ENCODE measurements at regions not wholly inside any gene's neighbourhood (a gene's known extent, or its start where the extent isn't known, plus 50 kb on each side); places are given as distances from the start of the nearest gene placed in this dataset.
A peak's percentile ranks its signal among the peaks of the same experiment; 100 is the strongest.

DNA sequence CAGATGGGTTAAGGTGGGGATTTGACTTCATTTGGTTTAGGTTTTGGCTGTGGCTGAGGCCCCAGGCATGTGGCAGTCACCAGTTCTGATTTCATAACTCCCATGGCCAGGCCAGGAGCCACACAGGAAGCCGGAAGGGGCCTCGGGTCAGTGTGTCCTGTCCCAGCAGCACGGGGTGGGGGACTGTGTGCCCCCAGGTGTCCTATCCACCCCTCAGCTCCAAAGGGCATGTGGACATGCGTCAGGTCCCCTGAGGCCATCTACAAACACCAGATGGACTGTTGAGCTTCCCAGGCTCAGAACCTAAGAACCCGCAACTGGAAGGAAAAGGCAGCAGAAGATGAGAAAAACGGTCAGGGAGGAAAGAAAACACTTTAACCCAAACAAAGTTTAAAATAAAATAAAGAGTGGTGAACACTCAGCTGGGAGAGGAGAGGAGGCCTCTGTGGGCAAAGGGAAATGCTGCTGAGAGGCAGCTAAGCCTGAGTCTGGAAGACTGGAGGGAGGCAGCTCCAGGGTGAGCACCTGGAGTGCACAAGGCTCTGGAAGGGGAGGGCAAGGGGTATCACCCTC lies 260.8 kb downstream of the AUH start:
- TF ChIP-seq, protein P1, sequence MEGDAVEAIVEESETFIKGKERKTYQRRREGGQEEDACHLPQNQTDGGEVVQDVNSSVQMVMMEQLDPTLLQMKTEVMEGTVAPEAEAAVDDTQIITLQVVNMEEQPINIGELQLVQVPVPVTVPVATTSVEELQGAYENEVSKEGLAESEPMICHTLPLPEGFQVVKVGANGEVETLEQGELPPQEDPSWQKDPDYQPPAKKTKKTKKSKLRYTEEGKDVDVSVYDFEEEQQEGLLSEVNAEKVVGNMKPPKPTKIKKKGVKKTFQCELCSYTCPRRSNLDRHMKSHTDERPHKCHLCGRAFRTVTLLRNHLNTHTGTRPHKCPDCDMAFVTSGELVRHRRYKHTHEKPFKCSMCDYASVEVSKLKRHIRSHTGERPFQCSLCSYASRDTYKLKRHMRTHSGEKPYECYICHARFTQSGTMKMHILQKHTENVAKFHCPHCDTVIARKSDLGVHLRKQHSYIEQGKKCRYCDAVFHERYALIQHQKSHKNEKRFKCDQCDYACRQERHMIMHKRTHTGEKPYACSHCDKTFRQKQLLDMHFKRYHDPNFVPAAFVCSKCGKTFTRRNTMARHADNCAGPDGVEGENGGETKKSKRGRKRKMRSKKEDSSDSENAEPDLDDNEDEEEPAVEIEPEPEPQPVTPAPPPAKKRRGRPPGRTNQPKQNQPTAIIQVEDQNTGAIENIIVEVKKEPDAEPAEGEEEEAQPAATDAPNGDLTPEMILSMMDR (IDR thresholded peaks at IDR 0.05) = no peak
- TF ChIP-seq POLR2A (IDR thresholded peaks at IDR 0.05) = no peak
- Histone ChIP-seq H3K27me3 (no peaks in the 10 kb centered on the region), H3K4me1 (replicated peaks in 1 of 2) (peaks cover 0 to 18% of the 10 kb centered on the region in 2 donors), H3K27ac (peak overlapping the region in 3 of 5 donors; percentile 21 to 72 (median 68)), H3K36me3 (replicated peaks in 1 of 2) (no peaks in the 10 kb centered on the region), H3K9me3 (replicated peaks in 1 of 3) (no peaks in the 10 kb centered on the region), H3K4me3 (no peak overlapping the region)
- intact Hi-C loops (cut with DNase I) = no loop called here
- DNase-seq = peak in 2 of 7 donors; percentile 32 to 55
- WGBS, 4 donors = 63 to 66% (median 64%) methylated on average over 5 to 6 of the region's 6 CpGs

DNA sequence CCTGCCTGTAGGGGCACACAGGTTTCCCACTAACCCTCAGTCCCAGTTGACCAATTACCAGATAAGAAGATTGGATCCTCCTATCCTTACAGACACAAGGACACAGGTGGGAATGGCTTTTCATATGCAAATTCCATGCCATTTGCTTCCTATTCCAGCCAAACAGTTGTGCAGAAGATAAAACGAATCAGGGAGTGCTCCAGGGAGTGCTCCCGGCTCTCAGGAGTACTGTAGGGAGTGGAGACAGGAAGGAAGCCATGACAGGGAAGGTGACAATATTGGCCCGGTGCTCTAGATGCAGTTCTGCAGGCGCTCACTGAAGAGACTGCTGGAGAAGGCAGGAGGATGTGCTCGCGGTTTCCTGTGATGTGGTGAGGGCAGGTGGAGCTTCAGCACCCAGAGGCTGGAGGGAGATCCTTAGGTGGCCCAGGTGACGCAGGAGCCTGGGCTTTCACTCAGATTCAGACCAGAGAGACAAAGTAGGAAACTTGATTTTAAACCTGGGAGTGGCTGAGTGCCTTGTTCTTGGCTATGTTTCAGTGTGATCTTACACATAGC lies 260.0 kb downstream of the AUH start:
- WGBS, 4 donors = 79 to 88% (median 82%) methylated on average over 7 of the region's 7 CpGs

DNA sequence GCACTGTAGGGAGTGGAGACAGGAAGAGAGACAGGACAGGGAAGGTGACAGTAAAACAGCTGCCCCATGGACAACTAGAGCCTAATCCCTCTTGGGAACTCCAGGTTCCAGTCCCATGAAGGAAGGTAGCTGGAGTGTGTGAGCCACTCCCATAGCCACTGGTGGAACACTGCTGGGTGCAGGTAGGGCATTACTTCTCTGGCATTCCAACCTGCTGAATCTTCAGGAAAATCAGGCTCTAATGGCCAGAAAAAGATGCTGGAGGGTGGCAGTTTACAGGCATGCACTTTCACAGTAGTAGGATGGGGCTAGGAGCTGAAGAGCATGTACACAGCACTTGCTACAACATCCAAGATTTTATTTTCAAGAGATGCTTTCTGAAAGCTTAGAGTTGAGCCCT lies 259.4 kb downstream of the AUH start:
- Histone ChIP-seq H3K27me3 (no peaks in the 10 kb centered on the region), H3K36me3 (replicated peaks in 1 of 2) (no peaks in the 10 kb centered on the region), H3K9me3 (replicated peaks in 1 of 3) (no peaks in the 10 kb centered on the region), H3K4me1 (replicated peaks in 1 of 2) (peaks cover 0 to 18% of the 10 kb centered on the region in 2 donors), H3K27ac (no peak overlapping the region), H3K4me3 (no peak overlapping the region)
- no peak for TF ChIP-seq POLR2A (IDR thresholded peaks at IDR 0.05)
- TF ChIP-seq, protein P1 (IDR thresholded peaks at IDR 0.05) = no peak
- DNase-seq = no peak
- intact Hi-C loops (cut with DNase I) = no loop called here

More for the DNA sequence above, 260.0 kb downstream of the AUH start:
- intact Hi-C loops (cut with DNase I) = no loop called here
- peaks cover 0 to 18% of the 10 kb centered on the region in 2 donors for H3K4me1 ChIP-seq (replicated peaks in 1 of 2)
- no peak overlapping the region for H3K27ac ChIP-seq
- H3K9me3 ChIP-seq (replicated peaks in 1 of 3) = no peaks in the 10 kb centered on the region
- H3K4me3 ChIP-seq = no peak overlapping the region
- H3K36me3 ChIP-seq (replicated peaks in 1 of 2) = no peaks in the 10 kb centered on the region
- no peaks in the 10 kb centered on the region for H3K27me3 ChIP-seq
- TF ChIP-seq, protein P1 (IDR thresholded peaks at IDR 0.05) = no peak
- DNase-seq = no peak

DNA sequence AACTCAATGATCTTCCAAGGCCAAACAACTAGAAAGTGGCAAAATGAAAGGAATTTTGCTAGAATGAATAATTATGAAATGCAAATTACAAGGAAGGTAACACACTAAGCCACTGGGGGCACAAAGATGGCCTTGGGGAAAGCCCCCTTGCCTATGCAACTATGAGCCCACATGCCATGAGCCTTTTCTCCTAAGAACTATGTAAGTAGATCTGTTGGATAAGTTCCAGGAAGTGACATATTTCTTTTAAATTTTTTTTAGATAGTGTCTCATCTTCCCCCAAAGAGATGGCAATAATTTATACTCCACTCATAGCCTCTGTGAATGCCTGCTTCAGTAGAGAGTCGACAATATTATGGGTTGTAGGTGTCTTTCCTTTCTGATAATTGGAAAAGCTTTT lies 257.8 kb downstream of the AUH start:
- no peak for TF ChIP-seq POLR2A (IDR thresholded peaks at IDR 0.05)
- TF ChIP-seq, protein P1 (IDR thresholded peaks at IDR 0.05) = no peak
- 63 to 81% (median 76%) methylated on average over 1 of the region's 1 CpG for WGBS, 4 donors
- Histone ChIP-seq H3K9me3 (replicated peaks in 1 of 3) (no peaks in the 10 kb centered on the region), H3K27ac (no peak overlapping the region), H3K4me1 (replicated peaks in 1 of 2) (peaks cover 0 to 18% of the 10 kb centered on the region in 2 donors), H3K36me3 (replicated peaks in 1 of 2) (no peaks in the 10 kb centered on the region), H3K4me3 (no peak overlapping the region), H3K27me3 (no peaks in the 10 kb centered on the region)
- intact Hi-C loops (cut with DNase I) = no loop called here
- no peak for DNase-seq
